GM13977 (cell line): ENCODE measurements at regions not wholly inside any gene's neighbourhood (a gene's known extent, or its start where the extent isn't known, plus 50 kb on each side); places are given as distances from the start of the nearest gene placed in this dataset.

Source experiments
- DNase-seq: peaks from one replicate; pipeline ENCODE4 v3.0.0; 2012; ENCODE audit warnings: low spot score
- CTCF ChIP-seq: IDR thresholded peaks from 2 replicates; pipeline ENCODE4 v1.5.1; 2012; ENCODE audit warnings: mild to moderate bottlenecking, control low read depth; ENCODE audit not compliant: insufficient read depth; ENCODE audit errors: extremely low read depth, missing control alignments
- in situ Hi-C: fragments of 300-500 bp; cut with MboI; formaldehyde crosslinking; loops from one replicate; pipeline ENCODE4 v1.12.0; 2022; ENCODE audit warnings: low sequenced_read_pairs, low pct_unique_long_range_greater_than_20kb, mixed read lengths, inconsistent platforms; ENCODE audit not compliant: unreplicated experiment

DNA sequence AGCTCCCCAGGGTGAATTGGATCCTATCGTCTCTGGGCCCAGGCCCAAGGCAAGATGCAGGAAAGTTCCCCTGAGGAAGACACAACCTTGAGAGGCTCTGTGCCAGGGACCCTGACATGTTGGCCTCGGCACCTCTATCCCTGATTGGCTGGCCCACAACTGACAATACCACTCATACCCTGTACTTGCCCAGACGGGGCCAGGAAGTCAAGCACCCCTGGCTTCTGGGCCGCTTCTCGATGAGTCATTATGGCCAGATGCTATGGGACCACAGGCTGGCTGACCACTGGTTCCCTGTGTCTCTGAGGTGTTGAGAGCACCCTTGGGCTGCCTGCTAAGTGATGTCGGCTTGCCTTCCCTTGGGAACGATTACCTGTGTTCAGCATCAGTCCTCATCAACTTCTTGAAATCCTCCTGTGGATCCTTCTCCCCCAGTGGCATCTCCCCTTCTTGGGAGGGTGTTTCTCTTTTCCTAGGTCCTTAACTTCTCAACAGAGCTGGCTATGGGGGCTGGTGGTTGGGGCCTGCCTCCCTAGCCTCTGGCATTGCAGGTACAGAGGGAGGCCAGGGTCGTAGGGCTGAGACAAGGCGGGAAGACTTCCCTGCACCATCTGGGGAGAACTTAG is 54.5 kb upstream of the MAMLD1 start:
- TF ChIP-seq CTCF = no peak
- in situ Hi-C loops = no loop called here
- DNase-seq = no peak

DNA sequence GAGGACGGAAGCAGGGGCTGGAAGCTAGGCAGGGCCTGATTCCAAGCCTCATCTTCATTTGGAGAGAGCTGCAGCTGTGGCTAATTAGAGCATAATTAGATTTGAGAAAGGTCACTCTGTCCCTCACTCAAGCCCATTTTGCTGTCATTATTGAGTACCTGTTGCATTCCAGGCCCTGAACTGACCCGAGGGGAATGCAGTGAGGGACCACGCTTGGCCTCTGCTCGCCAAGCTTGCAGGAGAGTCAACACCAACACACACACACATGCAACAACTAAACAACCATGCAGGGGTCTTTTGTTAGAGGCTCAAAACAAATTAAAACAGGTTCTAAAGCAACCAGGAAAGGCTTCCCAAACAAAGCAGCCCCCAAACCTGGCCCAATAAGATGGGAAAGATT is 52.7 kb upstream of the MAMLD1 start:
- in situ Hi-C loops = no loop called here
- no peak for DNase-seq
- no peak for TF ChIP-seq CTCF

- in situ Hi-C loops = no loop called here
- no peak for DNase-seq
- no peak for TF ChIP-seq CTCF
Observed at GRCh38 chrX:150310881-150311280, 52.2 kb upstream of the MAMLD1 start.

DNA sequence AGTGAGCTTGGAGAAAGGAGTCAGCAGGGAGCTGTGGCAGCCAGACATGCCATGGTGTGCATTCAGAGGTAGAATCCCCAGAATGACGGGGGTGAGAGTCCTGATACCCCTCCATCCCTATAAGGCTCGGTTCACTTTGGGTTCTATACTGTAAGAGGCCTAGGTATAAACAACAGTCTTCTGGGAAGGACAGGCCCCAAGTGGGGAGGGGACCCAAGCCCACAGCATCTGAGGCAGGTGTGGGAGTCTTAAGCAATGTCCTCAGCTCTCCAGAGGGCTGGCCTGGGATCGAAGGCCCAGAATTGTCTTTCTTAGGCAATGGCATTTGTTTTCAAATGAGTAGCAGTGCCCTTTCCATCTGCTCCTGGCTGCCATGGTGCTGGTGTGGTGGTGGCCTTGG is 50.2 kb upstream of the MAMLD1 start:
- TF ChIP-seq CTCF = no peak
- no peak for DNase-seq
- in situ Hi-C loops = no loop called here
